ENCODE measurements at regions not wholly inside any gene's neighbourhood (a gene's known extent, or its start where the extent isn't known, plus 50 kb on each side); places are given as distances from the start of the nearest gene placed in this dataset.

GRCh38 chr4:12446657-12447185 lies 1018.0 kb upstream of the HS3ST1 start:
- H2BK15ac ChIP-seq (ENCODE audit: low read depth, low read length), result no peak overlapping the region
- in situ Hi-C loops (cut with MboI; ENCODE audit: low sequenced_read_pairs) (no loop called here), dilution Hi-C loops (cut with HindIII; ENCODE audit: low sequenced_read_pairs, unreplicated experiment) (no loop called here), intact Hi-C loops (cut with micrococcal nuclease) (no loop called here)
- no peak overlapping the region for H3K18ac ChIP-seq (ENCODE audit: low read depth, low read length)
- no peak overlapping the region for H3K4ac ChIP-seq (ENCODE audit: low read depth, low read length)
- no peak overlapping the region for H3K23ac ChIP-seq (ENCODE audit: low read depth, low read length)
- no peak overlapping the region for H2AK5ac ChIP-seq (ENCODE audit: low read depth, low read length)
- H2AK9ac ChIP-seq (replicated peaks; ENCODE audit: low read depth, low read length, poor library complexity), result no peak overlapping the region
- no peak overlapping the region for H3K27ac ChIP-seq (ENCODE audit: insufficient read depth, low read length)
- H2BK20ac ChIP-seq (ENCODE audit: low read depth, low read length), result no peak overlapping the region
- TF ChIP-seq RAD21 (IDR thresholded peaks at IDR 0.05; ENCODE audit: low read length) (no peak), POLR2A (IDR thresholded peaks at IDR 0.05; ENCODE audit: low read depth, low read length) (no peak), USF2 (IDR thresholded peaks at IDR 0.05; ENCODE audit: low read depth, low read length) (no peak), ELK1 (IDR thresholded peaks at IDR 0.05; ENCODE audit: borderline replicate concordance, low read depth, low read length) (no peak)
- H3K4me1 ChIP-seq (ENCODE audit: control insufficient read depth, insufficient read depth, low read length), result no peaks in the 10 kb centered on the region
- H3K9ac ChIP-seq (ENCODE audit: low read depth, low read length), result no peak overlapping the region
- no peak for DNase-seq
- H2BK5ac ChIP-seq (ENCODE audit: low read depth, low read length, poor library complexity, severe bottlenecking), result no peak overlapping the region
- no peak overlapping the region for H3K4me3 ChIP-seq (ENCODE audit: insufficient read depth, low read depth, low read length)
- ChIA-PET CTCF (no interaction called here), POLR2A (ENCODE audit: unreplicated experiment) (no interaction called here)
- H3K9me3 ChIP-seq (ENCODE audit: control insufficient read depth, insufficient read depth, low read length), result peaks cover 10% of the 10 kb centered on the region
- H3K36me3 ChIP-seq (ENCODE audit: control insufficient read depth, insufficient read depth, low read length), result no peaks in the 10 kb centered on the region
- no peaks in the 10 kb centered on the region for H3K9me1 ChIP-seq (ENCODE audit: insufficient read depth, low read length)
- H3K14ac ChIP-seq (replicated peaks; ENCODE audit: low read depth, low read length), result no peak overlapping the region
- H2AFZ ChIP-seq (replicated peaks; ENCODE audit: low read length, poor library complexity), result no peak overlapping the region
- no peak overlapping the region for H4K5ac ChIP-seq (ENCODE audit: low read depth, low read length)
- H4K91ac ChIP-seq (ENCODE audit: insufficient read depth, low read depth, low read length), result no peak overlapping the region
- ATAC-seq (ENCODE audit: low read depth), result no peak
- no peaks in the 10 kb centered on the region for H3K79me1 ChIP-seq (ENCODE audit: low read depth in 1 of 2, low read length in 2 of 2)
- H3K56ac ChIP-seq (ENCODE audit: extremely low read depth, insufficient read depth, low read length), result no peak overlapping the region
- no peak overlapping the region for H3K4me2 ChIP-seq (ENCODE audit: low read depth, low read length)
- WGBS, 2 experiments (ENCODE audit: extremely low coverage in 2 of 2, insufficient read length in 1 of 2), result no CpG with 5 or more reads among the region's 2 CpGs
- no TSS peak for BruUV-seq (replicated peaks)
- no peaks in the 10 kb centered on the region for H4K20me1 ChIP-seq (ENCODE audit: insufficient read depth, low read length)
- H2BK120ac ChIP-seq (ENCODE audit: low read depth, low read length), result no peak overlapping the region
- no peaks in the 10 kb centered on the region for H3K27me3 ChIP-seq (ENCODE audit: control insufficient read depth, insufficient read depth, low read length)
- H4K8ac ChIP-seq (ENCODE audit: low read depth in 2 of 2, low read length in 2 of 2), result no peak overlapping the region
